ENCODE measurements at regions not wholly inside any gene's neighbourhood (a gene's known extent, or its start where the extent isn't known, plus 50 kb on each side); places are given as distances from the start of the nearest gene placed in this dataset.
"Not testable (repeated sequence)": the region's sequence is repeated elsewhere in the genome, so short reads cannot be mapped to it uniquely, and the experiment has no call there.

DNA sequence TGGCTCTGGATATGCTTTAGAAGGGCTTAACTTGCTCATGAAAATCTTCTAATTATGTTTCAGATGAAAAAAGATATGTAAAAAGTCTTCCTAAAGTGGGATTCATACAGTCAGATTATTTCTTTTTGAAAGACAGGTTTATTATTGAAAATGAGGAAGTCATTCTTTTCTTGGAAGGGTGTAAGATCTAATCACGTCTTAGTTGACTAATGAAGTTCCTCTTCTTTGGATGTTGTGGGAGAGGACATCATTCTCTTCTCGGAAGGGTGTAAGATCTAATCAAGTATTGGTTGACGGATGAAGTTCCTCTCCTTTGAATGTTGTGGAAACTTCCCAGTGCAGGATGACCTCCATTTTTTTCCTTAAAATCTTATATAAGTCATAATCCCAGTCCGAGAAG is 74.9 kb downstream of the ALG10 start:
- no peak for DNase-seq

DNA sequence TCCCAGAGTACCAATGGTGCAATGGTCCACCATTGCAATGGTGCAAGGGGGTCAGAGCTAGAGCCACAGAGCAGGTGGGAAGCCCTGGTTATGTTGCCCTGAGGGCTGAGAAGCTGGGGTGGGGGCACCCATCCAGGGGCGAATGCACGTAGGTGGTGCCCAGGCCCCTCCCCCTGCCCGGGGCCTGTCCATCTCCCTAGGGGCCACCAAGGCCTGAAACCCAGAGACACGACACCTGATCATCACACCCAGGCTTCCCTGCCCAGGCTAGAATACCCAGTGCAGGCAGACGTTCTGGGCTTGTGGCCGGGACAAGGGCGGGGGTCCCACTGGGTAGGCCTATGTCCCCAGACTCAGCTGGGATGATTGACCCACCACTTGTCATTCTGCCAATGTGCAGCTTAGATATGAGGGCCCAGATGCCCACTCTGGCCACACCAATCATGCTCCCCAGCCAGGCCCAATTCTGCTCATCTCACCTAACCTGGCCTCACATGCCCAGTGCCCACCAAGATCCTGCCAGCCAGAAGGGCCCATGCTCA is 83.2 kb downstream of the ALG10 start:
- no peak for DNase-seq

DNA sequence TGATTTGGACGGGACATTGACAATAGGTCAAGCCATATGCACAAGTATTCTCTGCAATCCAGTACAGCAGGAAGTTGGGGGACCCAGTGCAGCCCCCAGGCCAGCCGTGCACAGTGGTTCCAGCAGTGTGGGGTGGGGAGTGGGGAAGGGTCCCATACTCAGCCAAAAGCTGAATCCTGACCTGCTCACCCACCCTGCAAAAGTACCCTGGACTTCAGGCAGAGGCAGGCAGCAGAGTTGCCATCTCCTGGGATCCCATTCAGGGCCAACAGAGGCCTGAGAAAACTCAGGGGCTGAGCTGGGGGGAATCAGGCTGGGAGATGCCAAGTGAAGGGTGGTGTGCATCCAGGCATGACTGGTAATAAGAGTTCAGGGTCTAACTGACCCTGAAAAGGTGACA is 83.9 kb downstream of the ALG10 start:
- DNase-seq: no peak

DNA sequence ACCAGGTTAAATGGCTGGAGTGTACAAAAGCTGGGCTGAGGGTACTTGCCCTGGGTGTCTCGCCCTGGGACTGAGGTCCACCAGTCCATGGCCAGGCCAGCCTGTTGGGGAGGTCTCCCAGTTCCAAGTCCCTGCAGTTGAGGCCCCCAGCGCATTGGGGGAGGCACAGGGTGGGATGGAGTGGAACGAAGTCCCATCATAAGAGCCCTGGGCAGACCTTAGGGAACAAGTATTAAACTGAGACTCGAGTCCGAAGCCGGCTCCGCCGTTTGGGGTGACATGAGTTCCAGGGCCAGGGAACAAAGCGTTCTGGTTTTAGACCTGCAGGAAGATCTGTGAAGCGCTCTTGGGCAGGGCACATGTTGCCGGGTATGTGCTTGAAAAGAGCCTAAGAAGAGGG is 84.7 kb downstream of the ALG10 start:
- DNase-seq: no peak

DNA sequence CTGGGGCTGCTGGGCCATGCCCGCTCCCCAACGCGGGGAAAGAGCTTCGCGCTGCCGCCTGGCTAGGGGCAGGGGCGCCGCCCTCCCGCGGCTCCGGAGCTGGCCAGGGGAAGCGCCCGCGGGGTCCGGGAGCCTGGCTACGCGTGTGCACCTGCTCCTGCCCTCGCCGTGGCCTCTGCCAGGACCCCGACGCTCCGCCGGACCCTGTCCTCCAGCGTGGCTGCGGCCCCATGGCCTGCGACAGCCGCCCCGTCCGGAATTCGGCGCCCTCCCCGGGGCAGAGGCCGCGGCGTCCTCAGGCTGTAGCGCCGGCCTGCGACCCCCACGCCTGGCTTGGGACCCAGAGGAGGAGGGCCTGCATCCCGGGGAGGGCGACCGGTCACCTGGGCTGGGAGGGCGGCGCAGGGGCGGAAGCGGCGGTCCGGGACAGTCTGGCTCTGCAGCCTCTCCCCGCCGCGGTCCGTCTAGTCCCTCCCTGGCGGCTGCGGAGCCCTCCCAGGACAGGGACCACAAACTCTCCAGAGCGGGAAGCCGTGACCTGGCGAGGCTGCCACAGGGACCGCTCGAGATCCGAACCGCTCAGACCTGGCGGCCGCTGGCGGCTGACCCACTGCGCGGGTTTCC is 85.6 kb downstream of the ALG10 start:
- no peak for DNase-seq

DNA sequence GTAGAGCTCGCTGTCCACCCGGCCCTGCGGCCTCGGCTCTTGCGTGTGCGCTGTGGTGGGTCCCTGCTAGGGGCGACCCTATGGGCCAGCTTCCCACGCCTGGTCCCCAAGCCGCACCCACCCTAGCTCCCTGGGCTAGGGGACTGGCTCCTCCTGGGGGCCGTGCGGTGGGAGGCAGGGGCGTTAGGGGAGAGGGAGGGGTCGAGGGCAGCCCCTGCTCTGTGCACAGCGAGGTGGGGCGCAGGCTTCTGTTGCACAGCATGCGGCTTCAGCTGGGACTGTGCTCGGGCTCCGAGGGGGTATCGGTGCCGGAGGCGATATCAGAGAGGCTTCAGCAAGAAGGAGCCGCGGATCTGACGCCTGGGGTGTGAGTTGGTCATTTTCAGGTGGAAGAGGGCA is 86.1 kb downstream of the ALG10 start:
- no peak for DNase-seq

DNA sequence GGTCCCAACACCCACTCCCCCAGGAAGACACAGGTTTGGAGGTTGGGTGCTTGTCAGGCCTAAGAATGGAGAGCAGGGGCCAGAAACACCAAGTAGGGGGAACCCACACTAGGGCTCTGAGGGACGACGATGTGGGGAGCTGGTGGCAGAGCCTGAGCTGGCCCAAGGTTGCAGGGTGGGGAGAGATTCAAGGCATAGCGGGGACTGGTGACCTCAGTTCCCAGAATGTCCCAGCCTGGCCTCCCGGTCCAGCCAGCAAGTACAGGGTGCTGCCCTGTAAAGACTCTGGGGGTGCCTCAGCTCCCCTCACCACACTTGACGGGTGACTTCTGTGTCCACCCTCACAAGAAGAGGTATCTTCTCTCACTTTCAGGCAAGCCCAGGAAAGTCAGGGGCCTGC is 86.7 kb downstream of the ALG10 start:
- DNase-seq: no peak

DNA sequence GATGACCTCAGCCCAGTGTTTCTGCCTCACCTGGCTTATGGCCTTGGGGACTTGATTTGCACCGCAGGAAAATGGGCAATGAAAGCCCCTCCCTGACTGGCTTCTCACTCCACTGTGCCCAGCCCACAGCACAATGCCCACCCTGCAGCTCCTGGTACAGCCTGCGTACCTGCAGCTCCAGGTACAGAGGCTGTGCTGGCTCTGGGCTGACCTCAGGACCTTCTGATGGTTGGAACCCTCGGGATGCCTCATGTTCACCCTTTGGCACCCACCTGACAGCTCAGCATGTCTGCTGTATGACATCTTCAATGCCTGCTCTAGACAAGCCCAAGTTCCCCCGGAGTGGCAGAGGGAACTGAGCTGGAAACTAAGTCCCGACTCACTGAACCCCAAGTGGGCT is 87.1 kb downstream of the ALG10 start:
- DNase-seq: no peak

DNA sequence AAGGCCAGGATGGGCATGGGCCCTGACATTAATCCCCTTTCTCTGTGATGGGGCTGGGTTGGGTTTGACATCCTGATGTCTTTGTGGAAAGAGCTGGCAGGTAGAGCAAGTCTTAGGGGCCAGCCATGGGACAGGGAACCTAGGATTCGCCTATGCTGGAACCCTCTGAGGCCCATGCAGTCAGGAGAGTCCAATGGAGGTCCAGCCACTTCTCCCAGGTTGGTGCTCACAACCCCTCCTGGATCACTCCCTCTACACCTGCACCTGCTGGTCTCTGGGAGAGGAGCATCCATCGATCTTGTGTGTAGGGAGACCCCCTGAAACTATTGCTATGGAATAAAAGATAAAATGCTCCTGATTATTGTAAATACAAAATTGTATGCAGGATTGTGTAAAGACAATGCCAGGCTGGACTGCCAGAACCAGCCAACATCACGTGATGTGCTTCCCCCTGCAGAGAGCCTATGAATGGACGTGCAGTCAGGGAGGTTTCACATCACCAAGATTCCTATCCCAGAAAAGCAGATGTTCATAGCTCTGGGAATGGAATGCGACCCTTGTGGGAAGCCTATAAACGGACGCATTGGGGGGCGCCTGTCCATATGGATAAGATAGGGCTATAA is 87.7 kb downstream of the ALG10 start:
- DNase-seq: not testable (repeated sequence)

DNA sequence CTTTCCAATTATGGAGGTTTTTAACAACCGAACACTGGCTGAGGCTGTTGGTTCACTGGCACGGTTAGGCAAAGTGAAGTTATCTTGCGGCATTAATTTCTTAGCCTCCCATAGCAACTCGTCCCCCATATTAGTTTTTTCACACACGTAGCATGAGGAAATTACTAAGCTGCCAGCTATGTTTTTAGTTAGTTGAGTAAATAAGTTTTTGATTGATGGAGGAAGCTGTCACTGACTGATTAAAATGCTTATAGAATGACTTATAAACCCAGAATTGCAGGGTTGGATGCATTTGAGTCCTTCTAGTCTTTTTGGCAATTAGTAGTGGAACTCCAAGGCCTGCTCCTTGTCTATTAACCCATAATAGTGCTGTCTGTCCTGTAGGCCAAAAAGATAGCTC is 97.1 kb downstream of the ALG10 start:
- DNase-seq: no peak

DNA sequence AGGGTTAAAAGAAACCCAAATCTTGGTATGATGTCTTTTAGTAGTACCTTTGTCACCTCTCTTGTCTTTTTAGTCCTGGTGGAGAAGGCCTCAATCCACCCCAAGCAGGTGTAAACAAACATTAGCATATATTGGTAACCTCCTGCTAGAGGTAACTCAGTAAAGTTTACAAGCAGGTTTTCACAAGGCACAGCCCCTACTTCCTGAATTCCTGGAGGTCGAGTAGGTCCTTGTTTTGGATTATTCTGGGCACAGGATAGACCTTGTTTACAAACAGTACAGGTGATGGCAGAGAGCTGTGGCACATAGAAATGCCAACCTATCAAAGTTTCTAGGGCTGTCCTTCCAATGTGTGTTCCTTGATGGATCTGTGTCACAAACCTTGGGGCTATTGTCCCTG is 99.1 kb downstream of the ALG10 start:
- no peak for DNase-seq

DNA sequence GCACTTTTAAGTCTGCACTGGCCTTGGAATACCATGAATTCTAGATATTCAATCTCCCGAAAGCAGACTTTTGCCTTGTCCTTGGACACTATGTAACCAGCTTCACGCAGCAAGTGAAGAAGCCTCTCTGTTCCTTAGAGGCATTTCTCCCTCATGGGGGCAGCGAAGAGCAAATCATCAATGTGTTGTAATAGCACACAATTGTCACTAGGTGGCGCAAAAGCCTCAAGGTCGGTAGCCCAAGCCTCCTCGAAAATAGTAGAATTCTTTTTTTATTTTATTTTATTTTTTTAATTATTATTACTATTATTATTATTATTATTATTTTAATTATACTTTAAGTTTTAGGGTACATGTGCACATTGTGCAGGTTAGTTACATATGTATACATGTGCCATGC is 100.8 kb downstream of the ALG10 start:
- not testable (repeated sequence) for DNase-seq

DNA sequence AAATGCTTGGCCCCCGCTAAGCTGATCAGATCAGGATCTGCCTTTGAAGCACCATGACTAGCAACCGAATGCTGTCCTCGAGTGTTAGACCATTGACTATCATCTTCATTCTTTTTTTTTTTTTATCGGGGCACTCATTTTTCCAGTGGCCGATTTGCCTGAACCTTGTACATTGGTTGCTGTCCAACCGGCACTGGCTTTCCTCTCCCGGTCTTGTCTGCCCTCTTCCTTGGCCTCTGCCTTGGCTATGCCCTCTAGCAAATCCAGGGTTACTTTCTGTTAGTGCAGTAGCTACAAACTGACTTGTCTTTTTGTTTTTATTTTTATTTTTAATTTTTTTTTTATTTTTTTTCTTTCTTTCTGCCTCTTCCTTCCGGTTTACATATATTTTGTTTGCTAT is 102.3 kb downstream of the ALG10 start:
- DNase-seq: no peak

DNA sequence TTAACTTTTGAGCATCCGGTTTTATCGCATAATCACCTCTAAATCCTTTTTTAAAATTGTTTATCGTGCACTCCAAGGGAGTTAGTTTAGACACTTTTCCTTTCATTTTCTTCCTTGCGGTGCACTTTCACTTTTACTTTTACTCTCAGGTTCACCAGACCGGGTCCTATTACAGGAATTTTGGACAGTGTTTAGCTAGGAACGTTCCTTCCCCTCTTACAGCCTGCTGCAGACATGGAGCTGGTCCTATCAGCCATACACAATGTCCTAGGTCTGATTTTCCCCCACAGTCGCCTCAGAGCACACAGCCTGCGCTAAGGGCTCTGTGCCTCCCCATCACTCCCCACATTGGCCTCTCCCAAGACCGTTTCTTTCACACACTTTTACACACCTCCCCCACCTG is 103.9 kb downstream of the ALG10 start:
- DNase-seq: no peak

DNA sequence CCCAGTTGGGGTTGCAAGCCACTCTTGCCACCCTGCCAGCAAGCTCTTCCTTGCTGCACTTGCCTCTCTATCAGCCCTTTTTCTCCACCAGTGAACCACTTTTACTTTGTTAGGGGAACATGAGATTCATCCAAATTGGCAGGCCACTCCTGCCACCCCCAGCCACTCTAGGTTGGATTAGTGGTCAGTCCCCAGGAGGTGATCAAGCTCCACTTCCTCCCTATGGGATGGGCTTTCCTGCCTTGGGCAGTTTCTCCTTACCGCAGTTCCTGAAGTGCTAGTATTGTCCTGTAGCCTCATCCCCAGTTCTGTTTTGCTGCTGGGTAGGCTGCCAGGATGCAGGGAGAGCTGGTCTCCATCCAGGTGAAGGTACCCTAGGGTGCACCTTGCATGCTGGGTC is 104.5 kb downstream of the ALG10 start:
- no peak for DNase-seq

DNA sequence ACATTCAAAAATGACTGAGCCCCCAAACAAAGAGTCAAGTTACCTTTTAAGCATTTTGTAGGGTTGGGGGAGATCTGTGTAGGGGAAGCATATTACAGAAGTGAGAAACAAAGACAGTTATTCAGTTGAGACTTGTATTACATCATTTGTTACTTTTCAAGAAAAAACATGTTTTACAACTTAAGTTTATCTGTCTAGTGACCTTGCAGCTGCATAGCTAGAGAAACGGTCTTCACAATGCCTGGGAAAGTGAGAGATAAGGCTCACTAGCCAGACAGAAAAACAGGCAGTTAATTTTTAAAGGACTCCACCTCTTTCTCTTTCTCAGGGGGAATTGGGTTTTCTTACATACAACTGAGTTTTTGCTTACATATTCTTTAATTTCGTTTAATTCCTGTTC is 105.1 kb downstream of the ALG10 start:
- DNase-seq: not testable (repeated sequence)

DNA sequence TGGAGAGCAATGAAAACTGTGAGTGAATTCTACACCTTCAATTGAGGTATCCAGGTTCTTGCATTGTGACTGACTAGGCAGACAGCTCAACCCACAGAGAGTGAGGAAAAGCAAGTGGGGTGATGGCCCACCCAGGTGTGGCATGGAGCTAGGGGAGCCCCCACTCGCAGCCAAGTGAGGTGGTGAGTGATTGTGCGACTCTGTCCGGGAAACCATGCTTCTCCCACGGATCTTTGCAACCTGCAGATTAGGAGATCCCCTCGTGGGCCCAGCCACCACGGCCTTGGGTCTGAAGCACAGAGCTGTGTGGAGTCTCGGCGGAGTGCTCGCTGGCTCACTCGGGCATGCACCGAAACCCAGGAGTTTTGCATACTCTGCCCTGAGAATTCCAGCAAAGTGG is 120.1 kb downstream of the ALG10 start:
- DNase-seq: no peak

DNA sequence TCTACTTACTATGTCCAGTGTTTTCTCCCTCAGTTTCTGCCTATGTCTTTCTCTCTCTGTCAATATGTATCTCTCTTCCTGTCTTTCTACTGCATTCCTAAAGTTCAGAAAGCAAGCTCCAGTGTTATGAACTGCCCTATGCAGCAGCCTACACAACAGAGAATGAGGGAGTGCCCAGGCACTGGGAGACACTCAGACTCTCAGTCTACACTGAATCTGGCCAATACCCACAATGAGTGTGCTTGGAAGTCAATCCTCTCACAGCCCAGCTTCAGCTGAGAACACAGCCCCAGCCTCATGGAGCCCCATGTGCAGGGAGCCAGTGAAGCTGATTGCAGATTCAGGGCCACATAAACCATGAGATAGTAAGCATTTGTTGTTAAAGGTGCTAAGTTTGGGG is 128.7 kb downstream of the ALG10 start:
- DNase-seq: no peak

DNA sequence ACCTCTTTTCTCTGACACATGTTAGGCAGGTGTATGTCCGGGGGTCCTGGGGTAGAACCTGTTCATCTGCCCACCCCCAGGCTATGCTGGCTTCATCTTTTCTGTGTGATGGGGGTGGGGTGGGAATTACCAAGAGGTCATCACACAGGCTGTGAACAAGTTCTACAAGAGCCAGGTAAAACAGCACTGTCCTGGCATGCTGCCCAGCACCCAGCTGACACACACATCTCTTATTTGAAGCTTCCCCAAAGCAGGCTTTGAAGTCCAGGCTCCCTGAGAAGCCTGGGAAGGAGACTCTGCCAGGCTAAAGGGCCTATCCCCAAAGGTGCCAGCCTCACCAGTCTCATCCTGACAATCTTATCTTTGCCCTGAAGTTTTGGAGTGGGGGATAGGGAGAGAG is 141.1 kb downstream of the ALG10 start:
- no peak for DNase-seq

DNA sequence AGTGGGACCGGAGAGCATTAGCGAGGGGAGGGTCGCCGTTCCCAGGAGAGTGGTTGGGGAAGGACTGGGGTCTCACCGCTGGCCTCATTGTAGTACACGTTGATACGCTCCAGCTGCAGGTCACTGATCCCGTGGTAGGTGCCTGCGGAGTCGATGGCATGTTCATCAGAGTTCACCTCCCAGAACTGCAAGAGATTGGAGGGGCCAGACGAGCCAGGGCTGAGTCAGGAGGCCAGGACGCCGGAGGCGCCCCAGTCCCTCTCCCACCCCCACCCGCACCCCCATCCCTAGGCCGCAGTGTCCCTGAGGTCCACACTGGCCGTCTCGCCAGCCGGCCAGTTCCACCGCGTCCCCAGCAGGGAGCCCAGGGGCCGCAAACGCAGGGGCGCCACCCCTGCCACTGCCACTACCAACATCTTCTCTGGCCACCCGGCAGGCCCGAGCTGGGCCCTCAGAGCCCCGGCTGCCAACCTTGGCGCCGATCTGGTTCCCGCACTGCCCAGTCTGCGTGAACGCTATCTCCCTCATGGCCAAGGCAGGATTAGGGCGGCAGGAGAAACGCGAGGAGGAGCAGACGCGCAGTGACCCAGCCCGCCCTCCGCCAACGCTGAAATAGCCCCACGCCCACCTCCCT is 144.2 kb downstream of the ALG10 start:
- DNase-seq: no peak

DNA sequence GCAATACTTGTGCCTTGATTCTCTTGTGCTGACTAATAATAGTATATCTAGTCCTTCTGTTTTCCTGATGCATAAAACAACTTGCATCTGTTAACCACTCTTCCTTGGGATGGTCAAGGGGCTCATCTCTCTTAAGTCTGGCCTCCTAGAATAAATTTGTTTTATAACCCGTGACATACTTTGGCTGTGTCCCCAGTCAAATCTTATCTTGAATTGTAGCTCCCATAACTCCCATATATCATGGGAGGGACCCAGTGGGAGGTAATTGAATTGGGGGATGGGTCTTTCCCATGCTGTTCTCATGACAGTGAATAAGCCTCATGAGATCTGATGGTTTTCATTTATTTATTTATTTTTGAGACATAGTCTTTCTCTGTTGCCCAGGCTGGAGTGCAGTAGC is 146.2 kb downstream of the ALG10 start:
- DNase-seq: not testable (repeated sequence)

DNA sequence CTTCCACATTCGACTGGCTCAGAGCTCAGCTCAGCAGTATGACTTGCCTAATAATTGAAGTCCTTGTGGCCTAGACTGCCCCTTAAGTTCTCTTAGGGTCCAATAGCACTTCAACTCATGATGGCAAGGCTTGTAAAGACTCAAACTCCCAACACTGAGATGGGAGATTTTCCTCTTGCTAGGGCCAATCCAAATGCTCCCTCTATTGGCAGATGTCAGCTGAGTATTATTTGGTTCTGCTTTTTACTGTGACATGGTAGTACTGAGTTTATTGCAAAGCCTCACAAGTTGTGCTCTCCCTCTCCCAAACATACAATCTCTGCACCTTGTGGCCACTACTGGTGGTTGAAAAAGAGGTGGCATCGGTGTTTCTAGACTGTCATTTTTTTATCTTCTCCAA is 164.2 kb downstream of the ALG10 start:
- no peak for DNase-seq

DNA sequence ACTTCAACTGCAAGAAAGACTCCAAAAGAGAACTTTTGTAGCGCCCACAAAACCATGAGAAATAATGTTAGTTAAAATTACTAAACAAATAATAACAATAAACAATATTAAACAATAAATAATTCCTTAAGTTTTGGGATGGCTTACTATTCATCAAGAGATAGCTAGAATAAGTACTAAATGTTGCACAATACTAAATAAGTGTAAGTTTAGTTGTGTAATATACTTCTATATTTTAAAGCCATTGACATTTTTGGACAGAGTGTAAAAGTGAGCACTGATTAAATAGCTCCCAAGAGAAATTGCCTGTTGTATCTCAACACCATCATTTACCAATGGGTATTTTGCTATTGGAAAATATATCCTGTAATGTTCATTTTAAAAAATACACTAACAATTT is 166.7 kb downstream of the ALG10 start:
- no peak for DNase-seq

DNA sequence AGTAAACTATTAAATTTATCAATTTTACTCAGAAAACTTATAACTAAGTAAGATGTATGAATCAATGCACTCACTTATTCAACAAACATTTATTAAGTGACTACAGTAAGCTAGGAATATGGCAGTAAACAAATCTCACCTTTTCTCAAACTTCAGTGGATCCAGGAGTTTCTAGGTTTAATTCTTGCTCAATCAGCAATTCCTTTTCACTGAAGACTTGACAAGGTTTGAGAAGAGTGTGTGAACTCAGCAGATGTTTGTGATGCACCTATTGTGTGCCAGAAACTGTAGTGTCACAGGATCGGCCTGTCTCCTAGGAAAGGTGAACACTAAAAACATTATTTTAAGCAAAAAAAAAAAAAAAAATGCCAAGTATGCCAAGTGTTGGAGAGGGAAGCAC is 167.8 kb downstream of the ALG10 start:
- DNase-seq: no peak

Data from muscle of back (tissue), 3 donors.